GM12864 (cell line): ENCODE measurements at regions not wholly inside any gene's neighbourhood (a gene's known extent, or its start where the extent isn't known, plus 50 kb on each side); places are given as distances from the start of the nearest gene placed in this dataset.

ENCODE experiments used
- DNase-seq: peaks from one replicate; pipeline ENCODE4 v3.0.0-alpha.2; 2011; ENCODE audit warnings: low read depth
- H3K4me3 ChIP-seq: 2 replicates; pipeline ENCODE4 v1.5.1; 2011; ENCODE audit warnings: mild to moderate bottlenecking, low read depth, low read length, control low read depth
- CTCF ChIP-seq: IDR thresholded peaks from 2 replicates; pipeline ENCODE4 v1.5.1; 2011; ENCODE audit warnings: low read depth, mild to moderate bottlenecking, moderate library complexity, low read length, control low read depth, inconsistent platforms; ENCODE audit errors: missing control alignments

DNA sequence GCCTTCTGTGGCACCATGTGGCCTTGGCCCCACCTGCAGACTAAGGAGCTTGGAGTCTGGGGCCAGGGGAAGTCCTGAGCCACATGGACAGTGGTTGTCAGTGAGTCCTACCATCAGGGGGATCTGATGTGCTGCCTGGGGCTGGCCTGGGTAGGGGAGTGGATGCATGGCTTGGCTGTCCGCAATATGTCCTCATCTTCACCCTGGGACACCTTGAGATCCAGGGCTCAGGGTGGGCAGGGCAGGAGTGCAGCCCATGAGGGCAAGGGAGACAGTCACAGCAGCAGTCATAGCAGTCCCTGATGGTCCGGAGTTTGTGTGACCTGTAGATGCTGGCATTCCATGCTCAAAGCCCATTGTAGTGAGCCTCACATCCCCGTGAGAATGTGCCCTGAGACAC is 256.8 kb upstream of the B3GAT1 start:
- no peak overlapping the region for H3K4me3 ChIP-seq
- TF ChIP-seq CTCF, result no peak
- DNase-seq, result no peak

- H3K4me3 ChIP-seq, result no peak overlapping the region
- DNase-seq, result no peak
- TF ChIP-seq CTCF, result no peak
These were observed 256.0 kb upstream of the B3GAT1 start for GRCh38 chr11:134668076-134668475.

DNA sequence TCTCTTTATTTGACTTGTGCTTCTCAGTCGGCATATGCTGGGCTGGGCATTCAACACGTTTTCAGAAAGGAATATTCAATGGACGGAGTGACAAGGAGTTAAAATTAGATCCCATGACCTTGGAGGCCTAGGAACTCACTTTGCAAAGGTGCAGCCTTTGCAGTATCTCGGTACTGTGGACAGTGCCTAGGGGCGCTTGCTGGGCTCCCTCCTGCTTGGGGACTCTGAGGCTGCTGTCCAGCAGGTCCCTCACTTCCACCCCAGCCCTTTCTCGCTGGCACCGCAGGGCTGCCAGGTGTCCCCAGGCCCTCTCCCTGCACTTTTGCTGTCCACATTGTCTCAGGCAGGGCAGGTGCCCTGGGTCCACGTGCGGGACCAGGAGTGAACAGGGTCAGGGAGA is 255.5 kb upstream of the B3GAT1 start:
- no peak overlapping the region for H3K4me3 ChIP-seq
- TF ChIP-seq CTCF, result no peak
- no peak for DNase-seq

DNA sequence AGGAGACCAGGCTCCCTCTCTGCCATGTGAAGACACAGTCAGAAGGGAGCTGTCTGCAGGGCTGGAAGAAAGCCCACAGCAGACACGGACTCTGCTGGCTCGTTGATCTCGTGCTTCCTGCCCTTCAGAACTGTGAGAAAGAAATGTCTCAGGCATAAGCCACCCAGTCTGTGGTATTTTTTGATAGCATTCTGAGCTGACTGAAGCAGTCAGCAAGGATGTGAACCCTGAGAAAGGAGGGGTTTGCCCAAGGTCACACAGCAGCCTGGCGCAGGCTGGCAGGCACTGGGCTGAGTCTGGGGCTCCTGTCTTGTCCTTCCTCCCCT is 255.1 kb upstream of the B3GAT1 start:
- no peak for TF ChIP-seq CTCF
- H3K4me3 ChIP-seq, result no peak overlapping the region
- no peak for DNase-seq

DNA sequence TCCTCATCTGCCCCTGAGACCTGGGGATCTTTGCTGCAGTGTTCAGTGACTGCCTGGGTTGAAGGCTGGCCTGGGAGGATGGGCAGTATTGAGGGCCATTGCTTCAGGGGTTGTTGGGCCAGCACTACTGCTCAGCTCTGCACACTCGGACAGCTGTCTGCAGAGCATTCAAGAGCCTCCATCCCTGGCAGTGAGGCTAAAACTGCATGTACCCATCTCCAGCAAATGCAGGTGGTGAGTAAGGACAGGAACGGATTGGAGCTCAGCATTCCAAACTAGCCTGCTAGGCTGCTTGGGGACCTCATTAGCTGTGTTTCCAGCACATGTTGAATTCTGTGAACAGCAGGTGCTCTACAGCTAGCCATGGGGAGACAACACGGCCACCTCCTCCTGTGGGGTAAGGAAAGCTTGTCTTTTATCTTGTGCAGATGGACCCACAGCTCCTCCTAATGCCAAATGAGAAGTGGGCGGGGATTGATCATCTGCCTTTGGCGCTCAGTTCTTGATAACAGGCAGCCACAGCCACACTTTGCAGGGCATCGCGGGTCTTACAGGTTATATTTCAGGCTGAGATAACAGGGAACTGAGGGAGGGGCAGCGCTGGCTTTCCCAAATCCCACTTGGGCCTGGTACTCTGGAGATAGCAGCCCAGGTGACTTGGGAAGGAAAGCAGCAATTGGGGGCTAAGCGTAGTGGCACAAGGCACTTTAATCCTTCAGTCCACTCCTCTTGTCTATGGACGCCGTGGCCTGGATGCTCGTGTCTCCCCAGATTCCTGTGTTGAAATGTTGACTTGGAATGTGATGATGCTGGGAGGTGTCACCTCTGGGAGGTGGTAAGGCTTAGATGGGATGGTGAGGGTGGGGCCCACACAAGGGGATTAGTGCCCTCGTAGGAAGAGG is 254.5 kb upstream of the B3GAT1 start:
- no peak for DNase-seq
- no peak overlapping the region for H3K4me3 ChIP-seq
- TF ChIP-seq CTCF, result no peak

DNA sequence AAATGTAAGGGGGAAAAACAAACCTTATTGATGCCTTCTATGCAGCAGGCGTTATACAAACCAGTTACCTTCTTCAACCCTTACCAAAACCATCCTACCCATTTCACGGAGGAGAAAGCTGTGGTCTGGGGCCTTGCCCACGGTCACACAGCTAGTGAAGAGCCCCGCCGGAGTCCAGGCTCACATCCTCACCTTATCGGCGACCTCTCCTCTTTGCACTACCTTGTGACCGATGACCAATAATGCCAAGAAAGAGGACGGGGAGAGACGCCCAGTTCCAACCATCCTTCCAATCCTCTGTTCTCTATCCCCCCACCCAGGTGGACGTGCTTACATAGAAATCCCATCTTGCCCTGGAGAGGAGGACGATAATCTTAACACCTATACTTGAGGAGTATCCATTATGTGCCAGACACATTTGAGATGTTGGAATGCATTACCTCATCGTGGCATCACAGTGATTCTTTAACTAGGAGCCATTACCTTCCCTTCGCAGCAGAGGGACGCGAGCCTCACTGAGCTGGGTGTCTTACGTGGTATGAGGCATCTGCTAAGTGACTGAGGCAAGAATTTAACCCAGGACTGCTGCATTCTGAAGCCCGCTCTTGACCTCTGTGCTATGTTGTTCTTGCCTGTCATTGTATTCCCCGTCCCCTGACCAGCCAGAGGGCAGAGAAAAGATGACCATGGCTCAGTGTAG is 253.7 kb upstream of the B3GAT1 start:
- TF ChIP-seq CTCF, result no peak
- no peak overlapping the region for H3K4me3 ChIP-seq
- no peak for DNase-seq

DNA sequence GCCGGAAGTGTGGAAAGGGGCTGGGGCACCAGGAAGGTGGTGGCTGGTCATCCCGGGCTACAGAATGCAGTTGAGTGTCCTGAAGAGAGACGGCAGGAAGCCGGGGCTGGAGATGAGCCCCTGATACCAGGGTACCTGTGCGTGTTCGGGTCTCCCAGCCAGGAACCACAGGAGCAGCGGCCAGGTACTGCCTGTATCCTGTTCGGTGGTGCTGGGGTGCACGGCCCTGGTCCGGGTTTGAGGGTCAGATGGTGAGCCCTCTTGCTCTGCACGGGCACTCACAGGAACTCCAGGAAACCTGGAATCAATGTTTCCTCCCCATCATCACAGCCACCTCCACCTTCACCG is 253.1 kb upstream of the B3GAT1 start:
- no peak for DNase-seq
- no peak overlapping the region for H3K4me3 ChIP-seq
- no peak for TF ChIP-seq CTCF
